Right ventricle myocardium inferior (tissue), 1 donor: ENCODE measurements at regions not wholly inside any gene's neighbourhood (a gene's known extent, or its start where the extent isn't known, plus 50 kb on each side); places are given as distances from the start of the nearest gene placed in this dataset.

Experiments
- ATAC-seq: fragments of 200-7000 bp; cut with Tn5 transposase; one replicate; pipeline ENCODE4 v1.9.1; 2020; ENCODE audit warnings: mild to moderate bottlenecking, moderate library complexity
- DNase-seq: peaks from one replicate; pipeline ENCODE4 v3.0.0; 2021; ENCODE audit errors: missing footprints
- intact Hi-C: fragments of 100-400 bp; cut with DNase I; formaldehyde crosslinking; loops from one replicate; pipeline ENCODE4 v1.11.0; 2022
- donor health status: DM: no; HTN: yes; CAD: no; lungs with severe emphysema.

DNA sequence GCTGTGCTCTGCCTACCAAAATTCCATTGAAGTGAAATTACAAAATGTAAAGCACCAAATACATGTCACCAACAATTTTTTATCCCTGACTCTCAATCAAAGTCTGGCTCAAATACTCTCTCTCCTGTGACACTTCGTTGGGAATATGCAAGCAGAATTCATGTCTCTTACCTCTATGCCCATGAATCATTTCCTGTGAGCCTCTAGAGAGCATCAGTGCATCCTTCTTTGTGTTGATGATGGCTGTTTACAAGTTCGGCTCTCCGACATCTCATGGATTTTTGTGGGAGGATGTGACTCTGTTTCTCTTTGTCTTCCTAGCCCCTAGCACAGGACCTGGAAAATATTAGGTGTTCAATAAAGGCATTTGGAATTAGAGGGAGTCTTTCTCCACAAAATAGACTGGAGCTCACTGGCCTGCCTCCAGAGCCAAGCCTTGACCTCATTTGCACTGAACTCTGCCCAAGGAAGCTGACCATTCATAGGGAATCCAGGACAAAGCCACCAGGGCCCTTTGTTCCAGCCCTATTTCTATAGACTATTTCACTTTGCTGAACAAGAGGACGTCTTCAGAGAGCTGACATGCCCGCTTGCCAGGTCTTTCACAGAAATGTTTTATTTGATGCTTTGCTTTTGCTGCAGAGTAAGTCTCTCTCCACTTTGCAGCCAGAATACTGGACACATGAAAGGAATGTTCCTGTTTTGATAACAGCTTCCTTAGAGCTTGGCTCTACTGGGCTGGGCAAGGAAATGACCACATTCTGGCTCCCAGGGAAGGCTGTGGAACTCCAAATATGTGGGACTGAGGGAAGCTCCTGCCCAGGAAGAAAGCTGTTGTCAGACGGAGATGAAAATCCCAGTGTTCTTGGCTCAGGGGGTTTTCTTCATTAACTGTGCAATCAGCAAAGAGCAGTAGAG is 194.5 kb upstream of the CDYL start:
- intact Hi-C loops = no loop called here
- ATAC-seq (no peak), DNase-seq (no peak)

DNA sequence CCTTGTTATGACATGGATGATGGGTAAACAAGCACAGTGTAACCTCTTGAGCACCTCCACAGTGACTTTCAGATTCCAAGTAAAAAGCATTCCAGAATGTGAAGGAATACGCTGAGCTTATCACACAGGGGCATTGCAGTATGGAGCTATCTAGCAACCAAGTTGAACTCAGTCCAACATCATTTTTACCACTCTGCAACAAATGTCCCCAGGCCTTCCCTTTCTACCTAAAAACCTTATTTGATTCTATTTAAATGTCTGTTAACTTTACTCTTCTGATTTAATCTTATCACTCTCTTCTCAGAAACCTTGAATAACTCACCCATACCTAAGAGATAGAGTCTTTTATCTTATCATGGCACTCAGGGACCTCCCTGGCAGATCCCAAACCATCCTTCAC is 195.8 kb upstream of the CDYL start:
- intact Hi-C loops = no loop called here
- DNase-seq = no peak
- no peak for ATAC-seq

DNA sequence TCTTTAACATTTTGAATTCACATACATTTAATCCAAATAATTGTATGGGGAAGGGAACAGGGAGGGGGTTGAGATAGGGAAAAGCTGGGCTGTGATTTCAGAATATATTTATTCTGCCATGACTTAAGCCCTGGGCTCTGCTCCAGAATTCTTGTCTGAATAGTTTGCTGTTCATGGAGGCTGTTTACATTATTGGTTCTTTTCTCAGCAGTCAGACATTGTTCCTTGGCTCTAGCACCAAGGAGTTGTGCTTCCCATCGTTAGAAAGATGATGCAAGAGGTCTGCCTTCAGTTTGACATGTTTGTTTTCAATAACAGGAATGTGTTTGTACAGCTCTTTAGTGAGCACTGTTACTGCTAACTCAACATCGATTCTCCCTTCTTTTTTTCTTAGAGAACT is 198.8 kb upstream of the CDYL start:
- intact Hi-C loops = no loop called here
- ATAC-seq (no peak), DNase-seq (no peak)

DNA sequence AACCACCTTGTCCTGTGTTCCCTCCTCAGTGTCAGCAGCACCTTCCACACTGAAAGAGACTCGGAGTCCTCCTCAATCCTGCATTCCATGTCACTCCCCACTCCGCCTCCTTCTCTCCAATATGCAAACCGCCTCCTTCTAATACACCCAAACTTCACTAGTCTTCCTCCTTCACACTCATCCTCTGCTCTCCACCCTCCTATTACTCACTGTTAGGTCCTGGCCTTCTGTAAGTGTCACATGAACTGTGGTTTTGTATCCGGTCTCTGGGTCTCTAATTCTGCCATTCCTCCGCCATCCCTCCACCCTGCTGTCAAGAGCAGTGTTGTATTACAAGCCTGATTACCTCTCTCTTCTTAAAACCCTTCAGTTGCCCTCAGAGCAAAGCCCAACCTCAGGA is 200.5 kb upstream of the CDYL start:
- intact Hi-C loops = no loop called here
- DNase-seq = no peak
- ATAC-seq = no peak

DNA sequence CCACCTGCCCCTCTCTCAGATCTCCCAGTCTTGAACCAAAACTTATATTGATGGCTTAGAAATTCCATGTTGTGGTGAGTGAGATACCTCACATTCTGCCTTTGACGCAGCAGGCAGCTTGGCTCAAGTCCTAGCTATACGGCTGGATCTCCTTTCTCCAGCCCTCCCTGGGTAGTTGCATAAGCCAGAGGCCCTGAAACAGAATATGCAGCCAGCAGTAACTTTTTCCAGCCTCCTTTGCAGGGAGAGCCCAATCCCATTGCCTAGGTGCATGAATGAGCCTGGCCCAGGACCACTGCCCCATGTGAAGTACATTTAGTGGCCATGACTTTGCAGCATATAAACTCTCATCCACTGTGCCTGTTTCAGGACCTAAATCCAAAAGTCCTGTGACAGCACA is 202.2 kb upstream of the CDYL start:
- intact Hi-C loops = no loop called here
- DNase-seq (no peak), ATAC-seq (no peak)

DNA sequence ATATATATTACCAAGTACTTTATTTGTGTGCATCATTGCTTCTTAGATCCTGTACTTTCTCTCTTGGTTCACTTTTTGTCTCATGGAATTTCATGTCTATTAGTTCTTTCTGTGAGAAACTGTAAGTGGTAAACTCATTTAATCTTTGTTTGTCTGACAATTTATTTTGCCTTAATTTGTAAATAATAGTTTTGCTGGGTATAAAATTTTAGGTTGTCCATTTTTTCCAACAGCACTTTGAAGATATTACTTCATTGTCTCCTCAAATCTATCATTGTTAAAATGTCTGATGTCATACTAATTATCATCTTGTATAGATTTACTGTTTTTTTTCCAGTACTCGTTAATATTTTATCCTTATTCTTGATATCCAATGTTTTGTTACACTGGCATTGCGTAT is 205.2 kb upstream of the CDYL start:
- ATAC-seq (no peak), DNase-seq (no peak)
- intact Hi-C loops = no loop called here

DNA sequence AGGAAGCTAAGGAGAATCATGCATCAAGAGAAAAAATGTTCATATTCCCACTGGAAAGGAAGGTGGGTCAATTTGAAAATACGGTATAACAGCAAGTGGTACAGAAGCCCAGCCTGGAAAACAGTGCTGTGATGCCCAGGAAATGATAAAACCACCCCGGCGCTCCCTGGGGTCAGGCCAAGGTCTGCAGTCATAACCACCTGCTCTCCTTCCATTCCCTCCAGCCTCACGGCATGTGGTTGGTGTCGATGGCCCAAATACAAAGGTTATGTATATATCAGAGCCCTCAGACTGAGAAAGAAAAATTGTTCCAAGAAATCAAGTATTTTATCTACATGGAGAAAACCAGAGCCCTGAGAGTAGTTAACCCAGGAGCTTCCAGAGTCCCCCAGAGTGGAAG is 208.1 kb upstream of the CDYL start:
- intact Hi-C loops = no loop called here
- no peak for DNase-seq
- no peak for ATAC-seq

DNA sequence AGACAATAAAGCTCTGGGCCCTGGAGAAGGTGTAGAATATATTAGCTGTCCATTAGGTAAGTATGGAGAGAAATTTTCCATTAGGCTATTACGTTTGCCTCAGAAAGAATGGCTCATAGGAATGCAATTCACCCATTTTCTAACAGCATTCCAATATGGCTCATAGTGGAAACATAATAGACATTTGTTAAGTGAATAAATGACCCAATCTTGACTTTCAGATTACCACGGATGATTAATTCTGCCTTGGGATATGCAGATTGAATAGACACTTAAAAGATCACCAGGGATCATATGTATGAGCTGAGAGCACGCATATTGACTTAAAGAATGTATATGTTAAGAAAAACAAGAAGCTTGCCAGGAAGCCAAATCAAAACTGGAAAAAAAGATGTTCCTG is 209.1 kb upstream of the CDYL start:
- no peak for ATAC-seq
- no peak for DNase-seq
- intact Hi-C loops = no loop called here

DNA sequence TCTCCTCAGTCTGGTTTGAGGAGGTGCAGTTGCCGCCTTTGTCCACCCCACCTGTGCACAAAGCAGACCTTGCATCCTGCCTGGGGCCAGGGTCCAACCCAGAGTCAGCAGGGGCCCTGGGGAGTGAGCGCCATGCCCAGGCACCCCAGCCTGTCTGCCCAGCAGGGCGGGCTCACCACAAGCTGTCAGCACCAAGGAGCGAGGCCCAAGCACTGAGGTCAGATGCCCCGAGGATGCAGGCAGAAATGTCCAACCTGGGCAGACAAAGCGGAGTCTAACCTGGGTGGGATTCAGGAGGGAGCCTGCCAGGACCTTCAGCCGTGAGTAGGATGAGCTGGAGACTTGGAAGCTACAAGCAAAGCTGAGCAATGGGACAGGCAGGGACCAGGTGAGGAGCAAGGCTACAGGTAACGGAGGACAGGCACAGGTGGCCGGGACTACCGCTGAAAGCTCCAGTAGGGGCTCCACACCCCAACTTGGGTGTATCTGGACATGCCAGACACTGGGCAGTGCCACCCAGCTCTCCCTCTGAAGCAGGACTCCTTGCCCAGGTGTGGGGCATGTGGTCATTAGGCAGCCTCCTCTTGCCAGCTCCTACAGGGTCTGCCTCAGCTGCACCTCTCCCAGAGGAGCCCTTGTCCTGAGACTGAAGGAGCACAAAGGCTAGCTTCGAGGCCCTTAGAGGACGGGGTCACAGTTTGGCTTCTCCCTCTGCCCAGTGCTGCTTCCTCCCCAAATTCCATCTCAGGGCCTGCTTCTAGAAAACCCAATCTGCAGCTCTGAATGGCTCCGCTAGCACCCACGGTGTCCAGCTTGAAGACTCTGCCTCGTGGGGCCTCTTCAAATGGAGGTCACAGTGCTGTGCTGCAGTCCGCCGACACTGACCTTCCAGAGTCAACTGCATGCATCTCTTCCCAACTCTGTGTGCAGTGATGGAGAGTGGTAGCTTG is 210.6 kb upstream of the CDYL start:
- DNase-seq (no peak), ATAC-seq (no peak)
- intact Hi-C loops = no loop called here

DNA sequence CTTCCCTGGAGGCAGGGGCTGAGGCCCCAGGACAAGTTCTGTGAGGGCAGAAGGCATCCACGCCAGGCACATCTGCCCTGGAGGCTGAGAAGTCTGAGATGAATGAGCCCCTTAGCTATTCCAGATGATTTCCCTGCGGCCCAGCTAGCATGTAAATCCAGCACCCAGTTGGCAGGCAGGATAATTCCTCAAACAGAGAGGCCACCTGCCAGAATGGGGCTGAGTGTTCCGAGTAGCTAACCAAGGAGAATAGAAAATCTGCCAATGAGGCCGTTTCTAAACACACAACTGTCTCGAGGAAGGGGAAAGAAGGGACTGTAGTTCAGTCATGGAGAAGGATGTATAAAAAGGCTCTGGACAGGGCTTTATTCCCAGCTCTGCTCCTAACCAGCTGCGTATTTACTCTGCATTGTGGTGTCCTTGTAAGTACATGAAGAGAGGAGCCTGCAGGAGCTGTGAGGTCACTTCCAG is 211.4 kb upstream of the CDYL start:
- DNase-seq = no peak
- intact Hi-C loops = no loop called here
- no peak for ATAC-seq

DNA sequence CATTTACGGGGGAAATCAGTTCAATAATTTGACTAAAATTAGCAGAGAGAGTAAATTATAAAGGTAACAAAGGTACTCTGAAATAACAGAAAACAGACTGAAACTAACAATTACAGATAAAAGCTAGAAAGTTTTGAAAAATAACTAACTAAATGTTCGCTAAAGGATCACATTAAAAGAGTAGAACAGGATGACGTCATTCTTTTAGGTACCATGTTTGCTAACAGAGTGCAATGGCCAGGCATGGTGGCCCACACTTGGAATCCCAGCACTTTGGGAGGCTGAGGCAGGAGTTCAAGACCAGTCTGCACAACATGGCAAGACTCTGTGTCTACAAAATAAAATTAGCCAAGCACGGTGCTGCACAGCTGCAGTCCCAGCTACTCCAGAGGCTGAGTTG is 212.3 kb upstream of the CDYL start:
- intact Hi-C loops = no loop called here

DNA sequence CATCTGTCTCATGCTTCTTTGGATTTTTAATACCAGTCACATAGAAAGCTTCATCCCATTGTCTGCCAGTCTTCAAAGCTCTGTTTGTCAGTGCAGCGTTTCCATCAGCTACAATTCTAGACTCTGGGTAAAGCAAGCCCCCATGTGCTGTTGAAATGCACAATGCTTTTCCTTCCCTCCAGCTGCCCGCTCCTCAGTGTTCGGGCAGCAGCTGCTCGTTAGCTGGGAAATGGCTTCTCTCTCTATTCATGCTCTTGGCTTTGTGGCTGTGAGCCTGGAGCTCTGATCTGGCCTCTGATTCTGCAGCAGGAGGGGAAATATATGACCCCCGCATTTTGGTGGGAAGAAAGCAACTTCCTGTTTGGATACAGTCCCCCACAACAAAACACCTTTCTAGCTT is 213.0 kb upstream of the CDYL start:
- intact Hi-C loops = no loop called here
- ATAC-seq = no peak
- no peak for DNase-seq

More for the DNA sequence above, 212.3 kb upstream of the CDYL start:
- ATAC-seq (no peak), DNase-seq (no peak)

DNA sequence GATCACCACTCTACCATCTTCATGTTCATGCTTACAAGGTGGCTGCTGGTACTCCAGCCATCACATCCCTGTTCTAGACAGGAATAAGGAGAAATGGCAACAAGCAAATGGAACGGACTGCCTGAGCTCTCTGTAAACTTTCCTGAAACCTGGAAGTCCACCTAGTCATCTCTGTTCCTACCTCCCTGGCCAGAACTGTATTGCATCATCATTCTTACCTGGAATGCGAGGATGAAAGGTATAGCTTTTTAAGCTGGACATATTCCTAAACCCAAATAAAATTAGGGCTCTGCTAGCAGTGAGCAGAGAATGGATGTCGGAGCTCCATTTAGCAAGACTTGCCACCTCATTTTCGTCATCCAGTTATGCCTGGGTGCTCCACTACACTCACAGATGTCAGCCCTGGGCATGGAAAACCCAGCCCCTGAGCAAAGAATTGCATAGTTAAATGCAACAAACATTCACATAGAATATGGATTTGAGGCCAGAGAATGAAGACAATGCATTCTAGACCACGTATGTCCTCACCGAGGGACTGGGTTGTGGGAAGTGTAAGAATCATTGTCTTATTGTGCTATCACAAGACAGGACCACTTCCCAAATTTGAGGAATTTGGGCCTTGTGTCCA is 214.3 kb upstream of the CDYL start:
- intact Hi-C loops = no loop called here
- ATAC-seq = no peak
- no peak for DNase-seq

DNA sequence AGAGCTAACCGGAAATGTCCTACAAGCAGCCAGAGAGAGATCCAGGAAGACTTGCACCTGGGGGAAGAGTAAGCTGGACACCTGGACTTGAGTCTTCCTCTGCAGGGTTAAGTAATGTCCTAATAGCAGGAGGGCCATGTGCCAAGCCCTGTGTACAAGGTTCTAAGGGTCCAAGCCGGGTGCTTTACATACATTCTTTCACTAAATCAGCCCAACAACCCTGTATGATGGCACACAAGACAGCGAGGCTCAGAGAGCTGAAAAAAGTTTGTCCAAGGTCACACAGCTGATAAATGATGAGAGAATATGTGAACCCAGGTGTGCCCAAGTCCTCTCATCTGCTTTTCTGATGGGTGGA is 215.1 kb upstream of the CDYL start:
- ATAC-seq (no peak), DNase-seq (no peak)
- intact Hi-C loops = no loop called here

DNA sequence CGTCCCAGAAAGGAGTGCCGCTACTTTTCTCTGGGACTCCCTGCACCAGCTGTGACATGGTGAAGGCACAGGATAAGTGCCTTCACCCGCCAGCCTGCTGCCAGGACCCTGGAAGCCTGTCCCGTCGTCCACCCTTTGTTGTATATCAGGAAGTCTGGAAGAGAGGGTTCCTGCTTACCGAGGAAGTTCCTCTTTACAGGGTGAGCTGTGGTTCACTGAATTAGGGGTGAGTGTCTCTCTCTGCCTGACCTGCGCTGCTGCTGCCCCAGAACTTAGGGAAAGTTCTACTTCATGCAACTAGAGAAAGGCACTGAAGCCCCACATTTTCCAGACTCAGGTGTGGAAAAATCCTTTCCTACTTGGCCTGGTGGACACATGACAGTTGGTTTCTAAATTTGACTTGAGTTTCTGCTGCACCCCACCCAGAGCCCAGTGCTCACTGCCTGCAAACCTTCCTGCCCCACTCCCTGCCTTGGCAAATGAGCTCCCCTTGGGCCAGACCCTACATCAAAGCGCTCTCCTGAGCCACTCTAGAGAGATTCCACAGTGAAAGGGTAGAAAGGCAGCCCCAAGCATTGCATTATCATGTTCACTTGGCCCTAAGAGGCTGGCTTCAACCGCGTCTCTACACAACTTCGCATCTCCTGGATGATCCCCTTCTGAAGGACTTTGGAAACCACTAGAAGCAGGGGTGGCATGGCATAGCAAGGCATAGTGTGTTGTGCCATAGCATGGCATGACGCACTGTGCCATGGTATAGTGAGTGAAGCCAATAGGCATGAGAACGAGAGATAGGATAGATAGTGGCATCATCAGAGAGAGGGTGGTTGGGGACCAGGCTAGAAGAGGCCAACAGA is 215.8 kb upstream of the CDYL start:
- DNase-seq (no peak), ATAC-seq (no peak)
- intact Hi-C loops = no loop called here

DNA sequence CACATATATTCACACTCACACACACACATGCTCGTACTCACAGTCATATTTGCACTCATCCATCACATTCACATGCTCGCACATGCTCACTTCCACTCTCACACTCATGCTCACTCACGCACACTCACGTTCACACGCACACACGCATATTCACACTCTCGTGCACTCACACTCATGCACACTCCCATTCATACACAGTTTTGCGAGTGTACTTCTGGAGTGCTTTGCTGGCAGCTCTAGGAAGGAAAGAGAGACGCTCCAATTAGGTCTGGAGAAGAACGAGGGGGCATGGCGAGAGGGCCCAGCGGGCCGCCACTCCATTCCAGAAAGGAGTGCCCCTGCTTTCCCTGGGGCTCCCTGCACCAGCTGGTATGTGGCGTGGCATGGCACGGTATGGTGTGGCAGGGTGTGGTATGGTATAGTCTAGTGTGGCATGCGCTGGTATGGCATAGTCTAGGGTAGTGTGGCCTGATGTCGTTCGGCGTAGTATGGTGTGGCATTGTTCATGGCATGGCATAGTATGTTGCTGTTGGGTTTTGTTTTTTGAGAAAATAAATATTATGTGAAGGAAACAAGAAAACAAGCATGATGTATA is 216.8 kb upstream of the CDYL start:
- intact Hi-C loops = no loop called here
- ATAC-seq = no peak
- no peak for DNase-seq

DNA sequence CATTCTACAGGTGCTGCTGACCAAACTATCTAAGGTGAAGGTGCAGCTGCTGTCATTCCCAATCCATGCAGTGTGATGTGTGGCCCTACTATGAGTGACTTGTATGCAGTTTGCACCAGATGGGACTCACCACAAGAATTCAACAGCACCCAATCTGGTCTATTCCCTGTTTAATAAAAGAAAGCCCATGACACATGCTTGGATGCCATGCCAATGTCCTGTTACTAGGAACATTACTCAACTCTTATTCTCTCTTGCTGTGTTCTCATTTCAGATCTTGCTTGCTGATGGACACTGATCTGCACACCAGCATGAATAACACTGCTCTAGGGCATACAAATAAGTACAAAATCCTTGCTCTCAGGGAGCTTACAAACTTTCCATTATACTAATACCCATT is 221.6 kb upstream of the CDYL start:
- intact Hi-C loops = no loop called here
- no peak for ATAC-seq
- DNase-seq = no peak

DNA sequence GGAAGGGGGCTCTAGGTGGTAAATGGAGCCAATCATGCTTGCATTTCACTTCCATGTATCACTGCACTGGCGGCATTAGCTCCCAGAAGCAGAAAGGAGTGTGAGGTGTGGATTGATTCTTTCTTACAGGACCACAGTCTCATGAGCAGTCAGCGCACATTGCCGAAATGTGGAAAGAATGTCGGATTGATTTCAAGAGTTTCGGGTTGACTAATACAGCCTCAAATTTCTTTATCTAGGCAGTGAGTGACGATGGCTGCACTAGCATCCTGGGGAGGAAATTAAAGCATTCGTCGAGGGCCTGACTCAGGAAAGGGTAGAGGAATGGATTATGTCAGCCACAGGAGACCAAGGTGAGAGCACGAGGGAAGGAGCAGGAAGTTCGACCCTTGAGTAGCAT is 222.8 kb upstream of the CDYL start:
- intact Hi-C loops = no loop called here
- ATAC-seq (no peak), DNase-seq (no peak)
